NCI-H526 (cell line): ENCODE measurements at regions not wholly inside any gene's neighbourhood (a gene's known extent, or its start where the extent isn't known, plus 50 kb on each side); places are given as distances from the start of the nearest gene placed in this dataset.
A peak's percentile ranks its signal among the peaks of the same experiment; 100 is the strongest.

ENCODE experiments used
- DNase-seq, 2 experiments: peaks; one replicate each; lab custom pipeline; 2025; lab: John Stamatoyannopoulos, UW

- no peak for DNase-seq
Measured at GRCh38 chr2:216286616-216287231, 85.6 kb downstream of the MARCHF4 start.

- no peak for DNase-seq
Measured at GRCh38 chr2:216285701-216286100, 86.6 kb downstream of the MARCHF4 start.

GRCh38 chr2:216284708-216285107, 87.6 kb downstream of the MARCHF4 start:
- DNase-seq = no peak

- peak in 1 of 2 experiments; percentile 51 for DNase-seq
Measured at GRCh38 chr2:216283038-216283900, 89.0 kb downstream of the MARCHF4 start.

- no peak for DNase-seq
Measured at GRCh38 chr2:216281876-216282275, 90.4 kb downstream of the MARCHF4 start.

GRCh38 chr2:216281316-216281715, 91.0 kb downstream of the MARCHF4 start:
- DNase-seq = no peak

- DNase-seq = no peak
Measured at GRCh38 chr2:216279459-216279858, 92.8 kb downstream of the MARCHF4 start.

GRCh38 chr2:216279031-216279430, 93.3 kb downstream of the MARCHF4 start:
- DNase-seq = no peak

GRCh38 chr2:216275890-216276289, 96.4 kb downstream of the MARCHF4 start:
- no peak for DNase-seq

GRCh38 chr2:216274194-216274840, 98.0 kb downstream of the MARCHF4 start:
- no peak for DNase-seq

- no peak for DNase-seq
Measured at GRCh38 chr2:216261042-216261537, 111.2 kb downstream of the MARCHF4 start.

GRCh38 chr2:216260629-216261028, 111.7 kb downstream of the MARCHF4 start:
- no peak for DNase-seq

- no peak for DNase-seq
Measured at GRCh38 chr2:216259081-216259480, 113.2 kb downstream of the MARCHF4 start.

GRCh38 chr2:216257089-216257488, 115.2 kb downstream of the MARCHF4 start:
- DNase-seq = no peak
